Mesendoderm (in vitro differentiated cells): ENCODE measurements at regions not wholly inside any gene's neighbourhood (a gene's known extent, or its start where the extent isn't known, plus 50 kb on each side); places are given as distances from the start of the nearest gene placed in this dataset.
"Not testable (repeated sequence)": the region's sequence is repeated elsewhere in the genome, so short reads cannot be mapped to it uniquely, and the experiment has no call there.

Experiments used
- DNase-seq: peaks from one replicate; pipeline ENCODE4 v3.0.0; 2013
- H2AK5ac ChIP-seq: 2 replicates; pipeline ENCODE4 v1.6.1; 2013; ENCODE audit warnings: low read length, inconsistent platforms
- H2BK120ac ChIP-seq: 2 replicates; pipeline ENCODE4 v1.6.1; 2013; ENCODE audit warnings: low read depth, mild to moderate bottlenecking, low read length, moderate library complexity, mixed read lengths
- H2BK15ac ChIP-seq: replicated peaks from 2 replicates; pipeline ENCODE4 v1.6.1; 2013; ENCODE audit warnings: low read depth, mild to moderate bottlenecking, moderate library complexity
- H2BK5ac ChIP-seq: 2 replicates; pipeline ENCODE4 v1.6.1; 2013; ENCODE audit warnings: low read length, inconsistent platforms
- H3K18ac ChIP-seq: 2 replicates; pipeline ENCODE4 v1.6.1; 2013; ENCODE audit warnings: mild to moderate bottlenecking, low read length, mixed read lengths
- H3K23ac ChIP-seq: one replicate; pipeline ENCODE4 v1.6.1; 2013; ENCODE audit warnings: low read length
- H3K27ac ChIP-seq: 2 replicates; pipeline ENCODE4 v1.5.1; 2013; ENCODE audit warnings: low read depth, mild to moderate bottlenecking, inconsistent platforms, low read length, moderate library complexity
- H3K27me3 ChIP-seq: 2 replicates; pipeline ENCODE4 v1.6.1; 2013; ENCODE audit warnings: low read length, control low read depth, mild to moderate bottlenecking, inconsistent platforms; ENCODE audit not compliant: insufficient read depth, poor library complexity
- H3K36me3 ChIP-seq: 2 replicates; pipeline ENCODE4 v1.6.1; 2013; ENCODE audit warnings: low read length, inconsistent platforms; ENCODE audit not compliant: control insufficient read depth, insufficient read depth
- H3K4ac ChIP-seq: one replicate; pipeline ENCODE4 v1.6.1; 2013; ENCODE audit warnings: low read depth, mild to moderate bottlenecking, low read length, moderate library complexity
- H3K4me1 ChIP-seq: 2 replicates; pipeline ENCODE4 v1.6.1; 2013; ENCODE audit warnings: low read depth, low read length, inconsistent platforms; ENCODE audit not compliant: control insufficient read depth
- H3K4me2 ChIP-seq: 2 replicates; pipeline ENCODE4 v1.6.1; 2013; ENCODE audit warnings: low read length
- H3K4me3 ChIP-seq: 2 replicates; pipeline ENCODE4 v1.5.1; 2013; ENCODE audit warnings: mild to moderate bottlenecking, low read length
- H3K56ac ChIP-seq: one replicate; pipeline ENCODE4 v1.6.1; 2013; ENCODE audit warnings: low read length
- H3K79me1 ChIP-seq: 2 replicates; pipeline ENCODE4 v1.6.1; 2013; ENCODE audit warnings: low read length, inconsistent platforms
- H3K79me2 ChIP-seq: 2 replicates; pipeline ENCODE4 v1.6.1; 2013; ENCODE audit warnings: mild to moderate bottlenecking, low read length; ENCODE audit not compliant: control insufficient read depth, insufficient read depth
- H3K9ac ChIP-seq: 2 replicates; pipeline ENCODE4 v1.6.1; 2013; ENCODE audit warnings: low read length, inconsistent platforms
- H4K5ac ChIP-seq: one replicate; pipeline ENCODE4 v1.6.1; 2013; ENCODE audit warnings: low read length
- H4K8ac ChIP-seq: one replicate; pipeline ENCODE4 v1.6.1; 2013; ENCODE audit warnings: low read depth, mild to moderate bottlenecking, control low read depth, low read length, moderate library complexity
- WGBS: extraction: QIAGEN DNeasy Blood & Tissue Kit; methylation state at CpG from one replicate; pipeline ENCODE4 v1.1.7; 2013; ENCODE audit warnings: low lambda C conversion rate, missing lambda C conversion rate; ENCODE audit not compliant: insufficient coverage; ENCODE audit errors: extremely low coverage; 5-methylcytosine and 5-hydroxymethylcytosine counted together

GRCh38 chr4:132203618-132204017 is 945.5 kb upstream of the PCDH10 start:
- H4K8ac ChIP-seq, result no peak overlapping the region
- no CpG with 5 or more reads among the region's 2 CpGs for WGBS
- DNase-seq, result no peak

GRCh38 chr4:132214519-132214918 is 934.6 kb upstream of the PCDH10 start:
- H2BK15ac ChIP-seq, result no peak overlapping the region
- no CpG with 5 or more reads among the region's 2 CpGs for WGBS
- no peak overlapping the region for H2BK5ac ChIP-seq
- no peak overlapping the region for H3K4ac ChIP-seq
- no peak overlapping the region for H3K23ac ChIP-seq
- no peak overlapping the region for H3K9ac ChIP-seq
- H3K4me1 ChIP-seq, result no peaks in the 10 kb centered on the region
- H2AK5ac ChIP-seq, result no peak overlapping the region
- H3K56ac ChIP-seq, result no peak overlapping the region
- no peak overlapping the region for H3K4me3 ChIP-seq
- no peak overlapping the region for H4K8ac ChIP-seq
- H3K27me3 ChIP-seq, result no peaks in the 10 kb centered on the region
- DNase-seq, result no peak
- H3K79me1 ChIP-seq, result no peaks in the 10 kb centered on the region
- no peak overlapping the region for H4K5ac ChIP-seq
- no peak overlapping the region for H2BK120ac ChIP-seq
- no peak overlapping the region for H3K18ac ChIP-seq
- H3K27ac ChIP-seq, result no peak overlapping the region
- H3K79me2 ChIP-seq, result no peaks in the 10 kb centered on the region
- H3K4me2 ChIP-seq, result no peak overlapping the region
- H3K36me3 ChIP-seq, result no peaks in the 10 kb centered on the region

More at GRCh38 chr4:132203618-132204017, 945.5 kb upstream of the PCDH10 start:
- H3K27ac ChIP-seq, result no peak overlapping the region
- no peaks in the 10 kb centered on the region for H3K4me1 ChIP-seq
- no peak overlapping the region for H2BK120ac ChIP-seq
- H3K56ac ChIP-seq, result no peak overlapping the region
- H3K4me3 ChIP-seq, result no peak overlapping the region
- H3K79me1 ChIP-seq, result no peaks in the 10 kb centered on the region
- H3K9ac ChIP-seq, result no peak overlapping the region
- H2BK5ac ChIP-seq, result no peak overlapping the region
- H3K79me2 ChIP-seq, result no peaks in the 10 kb centered on the region
- H3K23ac ChIP-seq, result no peak overlapping the region
- H3K4ac ChIP-seq, result no peak overlapping the region
- H2AK5ac ChIP-seq, result no peak overlapping the region
- no peaks in the 10 kb centered on the region for H3K36me3 ChIP-seq
- no peak overlapping the region for H3K18ac ChIP-seq
- no peak overlapping the region for H3K4me2 ChIP-seq
- H2BK15ac ChIP-seq, result no peak overlapping the region
- no peak overlapping the region for H4K5ac ChIP-seq
- no peaks in the 10 kb centered on the region for H3K27me3 ChIP-seq

- no peak for DNase-seq
- Histone ChIP-seq H2BK120ac (no peak overlapping the region), H3K79me2 (no peaks in the 10 kb centered on the region), H2AK5ac (no peak overlapping the region), H4K8ac (no peak overlapping the region), H3K27ac (no peak overlapping the region), H3K4me1 (no peaks in the 10 kb centered on the region), H2BK5ac (no peak overlapping the region), H3K27me3 (no peaks in the 10 kb centered on the region), H3K4me2 (no peak overlapping the region), H2BK15ac (no peak overlapping the region), H3K4me3 (no peak overlapping the region), H4K5ac (no peak overlapping the region), H3K18ac (no peak overlapping the region), H3K4ac (no peak overlapping the region), H3K23ac (no peak overlapping the region), H3K79me1 (no peaks in the 10 kb centered on the region), H3K9ac (no peak overlapping the region), H3K36me3 (no peaks in the 10 kb centered on the region), H3K56ac (no peak overlapping the region)
- no CpG with 5 or more reads among the region's 1 CpG for WGBS
Observed at GRCh38 chr4:132218406-132218805, 930.7 kb upstream of the PCDH10 start.

GRCh38 chr4:132227151-132227856 is 921.8 kb upstream of the PCDH10 start:
- no peaks in the 10 kb centered on the region for H3K79me2 ChIP-seq
- no peaks in the 10 kb centered on the region for H3K27me3 ChIP-seq
- H2BK120ac ChIP-seq, result no peak overlapping the region
- no peak overlapping the region for H3K4me3 ChIP-seq
- no peaks in the 10 kb centered on the region for H3K79me1 ChIP-seq
- no peak for DNase-seq
- no peak overlapping the region for H2BK5ac ChIP-seq
- no peak overlapping the region for H3K56ac ChIP-seq
- no peaks in the 10 kb centered on the region for H3K36me3 ChIP-seq
- no peak overlapping the region for H3K9ac ChIP-seq
- no peak overlapping the region for H2AK5ac ChIP-seq
- H3K4ac ChIP-seq, result no peak overlapping the region
- no peak overlapping the region for H4K5ac ChIP-seq
- H3K23ac ChIP-seq, result no peak overlapping the region
- no peak overlapping the region for H3K18ac ChIP-seq
- H3K4me1 ChIP-seq, result no peaks in the 10 kb centered on the region
- H3K27ac ChIP-seq, result no peak overlapping the region
- H4K8ac ChIP-seq, result no peak overlapping the region
- no peak overlapping the region for H3K4me2 ChIP-seq
- WGBS, result no CpG with 5 or more reads among the region's 9 CpGs
- H2BK15ac ChIP-seq, result no peak overlapping the region

GRCh38 chr4:132227857-132228165 is 921.3 kb upstream of the PCDH10 start:
- not testable (repeated sequence) for H3K18ac ChIP-seq, H4K8ac ChIP-seq
- no CpG with 5 or more reads among the region's 11 CpGs for WGBS

GRCh38 chr4:132228676-132229075 is 920.4 kb upstream of the PCDH10 start:
- Histone ChIP-seq H4K5ac (no peak overlapping the region), H3K23ac (no peak overlapping the region), H2BK5ac (no peak overlapping the region), H2BK15ac (no peak overlapping the region), H3K9ac (no peak overlapping the region), H3K4me3 (no peak overlapping the region), H4K8ac (no peak overlapping the region), H3K4ac (no peak overlapping the region), H3K79me1 (no peaks in the 10 kb centered on the region), H3K27me3 (no peaks in the 10 kb centered on the region), H3K79me2 (no peaks in the 10 kb centered on the region), H3K36me3 (no peaks in the 10 kb centered on the region), H3K56ac (no peak overlapping the region), H2BK120ac (no peak overlapping the region), H3K18ac (no peak overlapping the region), H3K4me1 (no peaks in the 10 kb centered on the region), H3K4me2 (no peak overlapping the region), H2AK5ac (no peak overlapping the region), H3K27ac (no peak overlapping the region)
- DNase-seq, result no peak

More at GRCh38 chr4:132227857-132228165, 921.3 kb upstream of the PCDH10 start:
- not testable (repeated sequence) for H3K27me3 ChIP-seq, H3K23ac ChIP-seq, H3K79me2 ChIP-seq, H2AK5ac ChIP-seq, H3K9ac ChIP-seq, H3K27ac ChIP-seq, H4K5ac ChIP-seq, H3K56ac ChIP-seq, H2BK120ac ChIP-seq, H2BK15ac ChIP-seq, H3K4me2 ChIP-seq, H3K4me1 ChIP-seq, H3K79me1 ChIP-seq, H3K4me3 ChIP-seq, H3K36me3 ChIP-seq, H3K4ac ChIP-seq, H2BK5ac ChIP-seq
- peak; percentile 73 for DNase-seq
